Heart right ventricle (tissue), 16 donors: ENCODE measurements at regions not wholly inside any gene's neighbourhood (a gene's known extent, or its start where the extent isn't known, plus 50 kb on each side); places are given as distances from the start of the nearest gene placed in this dataset.

Experiments
- ATAC-seq, 8 donors: fragments of 200-7000 bp; cut with Tn5 transposase; one replicate each; pipeline ENCODE4 v1.9.1; 2020; ENCODE audit warnings: mild to moderate bottlenecking in 8 of 8, moderate library complexity in 8 of 8, moderate number of reproducible peaks in 1 of 8
- DNase-seq, 2 donors: peaks; one replicate each; pipeline ENCODE4 v3.0.0-alpha.2; 2020
- H3K27ac ChIP-seq, 10 donors: fragments of 200-600 bp; sonication (generic) in 2 of 10; one replicate each; pipeline versions ENCODE4 v1.5.0 to v1.8.0; 2020 to 2022; ENCODE audit warnings: mild to moderate bottlenecking in 3 of 10
- H3K27me3 ChIP-seq, 7 donors: fragments of 200-600 bp; one replicate each; pipeline ENCODE4 v1.8.0; 2021 to 2022; ENCODE audit warnings: mild to moderate bottlenecking in 2 of 7
- H3K36me3 ChIP-seq, 9 donors: fragments of 200-600 bp; sonication (generic) in 1 of 9; one replicate each; pipeline versions ENCODE4 v1.5.0 to v1.8.0; 2020 to 2022; ENCODE audit warnings: mild to moderate bottlenecking in 2 of 9
- H3K4me1 ChIP-seq, 9 donors: fragments of 200-600 bp; sonication (generic) in 1 of 9; one replicate each; pipeline versions ENCODE4 v1.5.0 to v1.8.0; 2020 to 2022; ENCODE audit warnings: mild to moderate bottlenecking in 4 of 9
- H3K4me3 ChIP-seq, 10 donors: fragments of 200-600 bp; sonication (generic) in 2 of 10; one replicate each; pipeline versions ENCODE4 v1.5.0 to v1.8.0; 2020 to 2022; ENCODE audit warnings: mild to moderate bottlenecking in 7 of 10, moderate library complexity in 2 of 10
- H3K9me3 ChIP-seq, 11 donors: fragments of 200-600 bp in 10 of 11; sonication (generic) in 2 of 11; one replicate each; pipeline versions ENCODE4 v1.5.0 to v1.8.0; 2013 to 2022; ENCODE audit warnings: mild to moderate bottlenecking in 2 of 11, control low read depth in 1 of 11, moderate library complexity in 1 of 11
- WGBS, 2 donors: extraction: QIAGEN DNeasy Blood & Tissue Kit; methylation state at CpG; one replicate each; pipeline ENCODE4 v1.1.7; 2013; ENCODE audit warnings: inconsistent platforms in 1 of 2; 5-methylcytosine and 5-hydroxymethylcytosine counted together
- intact Hi-C, 10 donors: fragments of 100-400 bp; cut with DNase I; formaldehyde crosslinking; loops; one replicate each; pipeline versions ENCODE4 v1.11.1 to v1.14.2; 2022
- TF ChIP-seq, protein P1 (sequence below), 9 donors: fragments of 200-600 bp; sonication (generic) in 2 of 9; IDR thresholded peaks; one replicate each; pipeline versions ENCODE4 v1.5.0 to v1.8.0; 2021 to 2022; ENCODE audit warnings: antibody characterized with exemption in 9 of 9, mild to moderate bottlenecking in 5 of 9, moderate library complexity in 1 of 9
- donor health status: Arrhythmogenic right ventricular cardiomyopathy.
- donor health status: ischemic (EF 13 %, LVEDD 7.1; RV severe dilation, severe dysfunction).
- donor health status: healthy with polysubstance abuse.
- donor health status: DM: no; HTN: yes; CAD: no.
- donor health status: DM: no; HTN: no; CAD: no.
- donor health status: ischemic (EF 25% LVEDD 6.9; RV normal size, moderate dysfunction).
- donor health status: ischemic (EF 25% LVEDD 5.7; RV mildly dilated, moderate dysfunction).
- donor health status: healthy.
- donor health status: DM: yes; HTN: yes; CAD: no.
- donor health status: Ischemic cardiomyopathy.
- donor health status: ischemic (EF 35%, LVEDD 5.7; RV mildly dilated, moderate dysfunction).
- donor health status: nonischemic (EF 11% LVEDD 7.7; RV severe dilation, severe dysfunction).
- donor health status: DM: yes; HTN: yes; CAD: no.
- donor health status: PGD.
- donor health status: ischemic (EF 29% LVEDD 5.4; RV normal size, mild dysfunction).
- donor health status: nonischemic (EF 23%, LVEDD 6.1; RV moderate dilation, normal function).

DNA sequence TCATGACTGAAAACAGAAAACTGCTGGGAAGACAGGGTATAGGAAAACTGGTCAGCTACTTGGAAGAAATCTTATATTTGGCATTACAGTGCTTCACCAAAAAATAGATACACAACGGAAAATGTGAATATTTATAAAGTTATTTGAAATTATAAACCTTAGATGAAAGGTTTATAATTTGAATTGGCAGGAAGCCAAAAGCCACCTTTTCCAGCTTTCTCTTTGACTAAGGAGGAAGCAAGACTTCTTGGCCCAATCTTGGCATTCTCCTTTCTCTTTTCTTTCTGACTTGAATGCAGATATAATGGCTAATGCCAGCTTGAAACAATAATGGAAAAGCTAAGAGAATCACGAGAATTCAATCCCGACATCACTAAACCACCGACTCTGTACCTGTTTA lies 196.5 kb upstream of the PIK3C3 start:
- ATAC-seq, result no peak
- intact Hi-C loops, result no loop called here

GRCh38 chr18:41756141-41756540 lies 198.9 kb upstream of the PIK3C3 start:
- H3K27ac ChIP-seq, result no peak overlapping the region
- H3K4me3 ChIP-seq, result no peak overlapping the region
- 62 to 71% methylated on average over 5 of the region's 5 CpGs for WGBS, 2 donors
- H3K27me3 ChIP-seq, result no peaks in the 10 kb centered on the region
- no peaks in the 10 kb centered on the region for H3K9me3 ChIP-seq
- intact Hi-C loops, result no loop called here
- DNase-seq, result no peak
- TF ChIP-seq, protein P1, sequence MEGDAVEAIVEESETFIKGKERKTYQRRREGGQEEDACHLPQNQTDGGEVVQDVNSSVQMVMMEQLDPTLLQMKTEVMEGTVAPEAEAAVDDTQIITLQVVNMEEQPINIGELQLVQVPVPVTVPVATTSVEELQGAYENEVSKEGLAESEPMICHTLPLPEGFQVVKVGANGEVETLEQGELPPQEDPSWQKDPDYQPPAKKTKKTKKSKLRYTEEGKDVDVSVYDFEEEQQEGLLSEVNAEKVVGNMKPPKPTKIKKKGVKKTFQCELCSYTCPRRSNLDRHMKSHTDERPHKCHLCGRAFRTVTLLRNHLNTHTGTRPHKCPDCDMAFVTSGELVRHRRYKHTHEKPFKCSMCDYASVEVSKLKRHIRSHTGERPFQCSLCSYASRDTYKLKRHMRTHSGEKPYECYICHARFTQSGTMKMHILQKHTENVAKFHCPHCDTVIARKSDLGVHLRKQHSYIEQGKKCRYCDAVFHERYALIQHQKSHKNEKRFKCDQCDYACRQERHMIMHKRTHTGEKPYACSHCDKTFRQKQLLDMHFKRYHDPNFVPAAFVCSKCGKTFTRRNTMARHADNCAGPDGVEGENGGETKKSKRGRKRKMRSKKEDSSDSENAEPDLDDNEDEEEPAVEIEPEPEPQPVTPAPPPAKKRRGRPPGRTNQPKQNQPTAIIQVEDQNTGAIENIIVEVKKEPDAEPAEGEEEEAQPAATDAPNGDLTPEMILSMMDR (IDR thresholded peaks at IDR 0.05), result no peak
- no peaks in the 10 kb centered on the region for H3K4me1 ChIP-seq
- no peaks in the 10 kb centered on the region for H3K36me3 ChIP-seq
- ATAC-seq, result no peak

More for the DNA sequence above, 196.5 kb upstream of the PIK3C3 start:
- TF ChIP-seq, protein P1 (IDR thresholded peaks at IDR 0.05), result no peak
- no peak for DNase-seq
- no peak overlapping the region for H3K4me3 ChIP-seq
- 93 to 94% methylated on average over 4 of the region's 4 CpGs for WGBS, 2 donors
- no peaks in the 10 kb centered on the region for H3K9me3 ChIP-seq
- H3K27me3 ChIP-seq, result no peaks in the 10 kb centered on the region
- H3K36me3 ChIP-seq, result no peaks in the 10 kb centered on the region
- no peaks in the 10 kb centered on the region for H3K4me1 ChIP-seq
- no peak overlapping the region for H3K27ac ChIP-seq

DNA sequence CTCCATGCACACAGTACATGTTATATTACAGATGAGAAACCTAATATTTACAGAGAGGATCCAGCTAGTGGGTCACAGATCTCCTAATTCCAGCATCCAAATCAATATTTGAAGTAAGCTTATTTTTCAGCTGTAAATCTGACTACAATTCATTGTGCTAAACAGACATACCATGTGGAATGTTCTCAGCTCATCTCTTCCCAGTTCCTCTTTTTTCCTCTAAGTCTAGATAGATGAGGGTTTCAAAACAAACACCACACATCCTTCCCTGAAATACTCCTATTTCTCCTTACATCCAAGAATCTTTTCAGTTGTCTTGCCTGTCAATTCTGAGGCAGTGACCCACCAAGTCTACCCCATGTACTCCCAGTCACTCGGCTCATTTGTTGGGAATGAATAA lies 200.7 kb upstream of the PIK3C3 start:
- no peaks in the 10 kb centered on the region for H3K36me3 ChIP-seq
- no peak overlapping the region for H3K4me3 ChIP-seq
- 89 to 91% methylated on average over 1 of the region's 1 CpG for WGBS, 2 donors
- DNase-seq, result no peak
- TF ChIP-seq, protein P1 (IDR thresholded peaks at IDR 0.05), result no peak
- H3K27me3 ChIP-seq, result no peaks in the 10 kb centered on the region
- no peaks in the 10 kb centered on the region for H3K9me3 ChIP-seq
- ATAC-seq, result no peak
- H3K27ac ChIP-seq, result no peak overlapping the region
- intact Hi-C loops, result no loop called here
- H3K4me1 ChIP-seq, result no peaks in the 10 kb centered on the region

DNA sequence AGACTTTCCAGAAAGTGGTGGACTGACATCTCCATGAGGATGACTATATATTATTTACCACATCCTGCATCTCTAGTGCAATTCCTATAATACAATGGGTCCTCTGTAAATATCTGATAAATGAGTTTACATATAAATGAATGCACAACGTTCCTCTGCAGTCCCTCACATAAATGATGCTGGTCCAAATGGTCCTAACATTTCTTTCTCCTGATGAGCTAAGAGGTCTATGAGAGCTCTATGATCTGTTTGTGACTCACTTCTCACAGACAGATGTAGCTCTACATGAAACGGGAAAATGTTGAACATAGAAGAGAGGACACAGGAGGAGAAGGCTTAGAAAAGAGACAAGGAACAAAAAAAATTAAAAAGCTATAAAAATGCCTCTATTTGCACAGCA lies 201.2 kb upstream of the PIK3C3 start:
- DNase-seq (no peak), ATAC-seq (no peak)
- TF ChIP-seq, protein P1 (IDR thresholded peaks at IDR 0.05), result no peak
- 68 to 71% methylated on average over 2 of the region's 2 CpGs for WGBS, 2 donors
- Histone ChIP-seq H3K36me3 (no peaks in the 10 kb centered on the region), H3K4me1 (no peaks in the 10 kb centered on the region), H3K27me3 (no peaks in the 10 kb centered on the region), H3K9me3 (no peaks in the 10 kb centered on the region), H3K4me3 (no peak overlapping the region), H3K27ac (no peak overlapping the region)
- intact Hi-C loops, result no loop called here

- Histone ChIP-seq H3K27ac (no peak overlapping the region), H3K27me3 (no peaks in the 10 kb centered on the region), H3K36me3 (no peaks in the 10 kb centered on the region), H3K4me1 (no peaks in the 10 kb centered on the region), H3K4me3 (no peak overlapping the region), H3K9me3 (no peaks in the 10 kb centered on the region)
- no peak for DNase-seq
- intact Hi-C loops, result no loop called here
- TF ChIP-seq, protein P1 (IDR thresholded peaks at IDR 0.05), result no peak
- no peak for ATAC-seq
- WGBS, 2 donors, result 96 to 97% methylated on average over 6 of the region's 6 CpGs
Observed at GRCh38 chr18:41752826-41753225, 202.2 kb upstream of the PIK3C3 start.
